GM23338 (cell line): ENCODE measurements at regions not wholly inside any gene's neighbourhood (a gene's known extent, or its start where the extent isn't known, plus 50 kb on each side); places are given as distances from the start of the nearest gene placed in this dataset.

Experiments
- ATAC-seq: fragments of 200-7000 bp; cut with Tn5 transposase; 3 replicates; pipeline ENCODE4 v1.9.1; 2020
- DNase-seq: peaks from one replicate; pipeline ENCODE4 v3.0.0-alpha.2; 2015; ENCODE audit warnings: low spot score
- H2AFZ ChIP-seq: fragments of 200-600 bp; sonication (generic); 2 replicates; pipeline ENCODE4 v1.8.0; 2016; ENCODE audit warnings: antibody characterized with exemption, mild to moderate bottlenecking, moderate library complexity
- H3F3A ChIP-seq: fragments of 200-600 bp; sonication (generic); replicated peaks from 2 replicates; pipeline ENCODE4 v1.8.0; 2017; ENCODE audit warnings: antibody characterized with exemption, mixed run types, low read depth
- H3K27ac ChIP-seq: fragments of 200-600 bp; sonication (generic); 2 replicates; pipeline ENCODE4 v1.6.1; 2016; ENCODE audit warnings: low read depth
- H3K27me3 ChIP-seq: fragments of 200-600 bp; sonication (generic); 2 replicates; pipeline ENCODE4 v1.8.0; 2016; ENCODE audit warnings: mild to moderate bottlenecking, mixed run types, moderate library complexity; ENCODE audit not compliant: insufficient read depth
- H3K36me3 ChIP-seq: fragments of 200-600 bp; sonication (generic); 2 replicates; pipeline ENCODE4 v1.8.0; 2016; ENCODE audit warnings: mild to moderate bottlenecking; ENCODE audit not compliant: insufficient read depth
- H3K4me1 ChIP-seq: fragments of 200-600 bp; sonication (generic); 2 replicates; pipeline ENCODE4 v1.8.0; 2016; ENCODE audit warnings: mild to moderate bottlenecking, moderate library complexity; ENCODE audit not compliant: insufficient read depth
- H3K4me2 ChIP-seq: fragments of 200-600 bp; sonication (generic); 2 replicates; pipeline ENCODE4 v1.7.1; 2017; ENCODE audit warnings: mixed run types
- H3K4me3 ChIP-seq: fragments of 200-600 bp; sonication (generic); 2 replicates; pipeline ENCODE4 v1.6.1; 2016; ENCODE audit warnings: mixed run types
- H3K79me2 ChIP-seq: fragments of 200-600 bp; sonication (generic); replicated peaks from 2 replicates; pipeline ENCODE4 v1.8.0; 2017; ENCODE audit warnings: mild to moderate bottlenecking; ENCODE audit not compliant: insufficient read depth
- H3K9me2 ChIP-seq: fragments of 200-600 bp; sonication (generic); 2 replicates; pipeline ENCODE4 v1.8.0; 2017; ENCODE audit not compliant: insufficient read depth
- H4K20me1 ChIP-seq: fragments of 200-600 bp; sonication (generic); replicated peaks from 2 replicates; pipeline ENCODE4 v1.8.0; 2017; ENCODE audit warnings: mild to moderate bottlenecking; ENCODE audit not compliant: insufficient read depth
- H3K27ac Mint-ChIP-seq: 2 replicates; pipeline ENCODE4 v1.8.0; 2020; ENCODE audit warnings: inconsistent platforms, mild to moderate bottlenecking, moderate library complexity, mixed read lengths
- H3K27me3 Mint-ChIP-seq: 3 replicates; pipeline ENCODE4 v1.8.0; 2022; ENCODE audit warnings: low read depth, mild to moderate bottlenecking, moderate library complexity, mixed read lengths, inconsistent platforms; ENCODE audit not compliant: insufficient read depth, poor library complexity
- H3K36me3 Mint-ChIP-seq: 3 replicates; pipeline ENCODE4 v1.8.0; 2021; ENCODE audit warnings: low read depth, mild to moderate bottlenecking, inconsistent platforms, moderate library complexity, mixed read lengths
- H3K4me1 Mint-ChIP-seq: 3 replicates; pipeline ENCODE4 v1.8.0; 2020; ENCODE audit warnings: mild to moderate bottlenecking, inconsistent platforms, mixed read lengths
- H3K4me3 Mint-ChIP-seq: 3 replicates; pipeline ENCODE4 v1.8.0; 2021; ENCODE audit warnings: moderate library complexity, mild to moderate bottlenecking, inconsistent platforms, mixed read lengths
- H3K9me3 Mint-ChIP-seq: 3 replicates; pipeline ENCODE4 v1.8.0; 2020; ENCODE audit warnings: moderate library complexity, mild to moderate bottlenecking, inconsistent platforms, mixed read lengths
- POLR2AphosphoS5 ChIP-seq: IDR thresholded peaks from 2 replicates; pipeline ENCODE4 v1.6.1; 2016; ENCODE audit warnings: antibody characterized with exemption, low read depth
- REST ChIP-seq: IDR thresholded peaks from one replicate; pipeline ENCODE4 v1.6.1; 2018; ENCODE audit warnings: antibody characterized with exemption; ENCODE audit not compliant: unreplicated experiment
- ZNF462 ChIP-seq: fragments of 250-450 bp; sonication (Bioruptor Pico); IDR thresholded peaks from 2 replicates; pipeline ENCODE4 v1.5.0; 2020; ENCODE audit warnings: mild to moderate bottlenecking, moderate library complexity

- no peak overlapping the region for H2AFZ ChIP-seq
- 0 out of 3 replicates have a peak, but pooled peaks cover 2% of the 10 kb centered on the region for H3K9me3 Mint-ChIP-seq
- H3K9me2 ChIP-seq: 0 out of 2 replicates have a peak, but pooled peaks cover 4% of the 10 kb centered on the region
- H3K4me1 ChIP-seq: no peaks in the 10 kb centered on the region
- H3K36me3 Mint-ChIP-seq: no peaks in the 10 kb centered on the region
- H3K27ac ChIP-seq: no peak overlapping the region
- no peaks in the 10 kb centered on the region for H3F3A ChIP-seq
- H3K27ac Mint-ChIP-seq: no peak overlapping the region
- ATAC-seq (no peak), DNase-seq (peak; percentile 2)
- H3K27me3 ChIP-seq: no peaks in the 10 kb centered on the region
- H3K4me1 Mint-ChIP-seq: no peaks in the 10 kb centered on the region
- H3K4me2 ChIP-seq: no peak overlapping the region
- no peaks in the 10 kb centered on the region for H4K20me1 ChIP-seq
- H3K4me3 Mint-ChIP-seq: no peak overlapping the region
- H3K27me3 Mint-ChIP-seq: no peaks in the 10 kb centered on the region
- H3K36me3 ChIP-seq: no peaks in the 10 kb centered on the region
- H3K4me3 ChIP-seq: no peak overlapping the region
- H3K79me2 ChIP-seq: no peaks in the 10 kb centered on the region
- TF ChIP-seq POLR2AphosphoS5 (no peak), REST (peak; percentile 65), ZNF462 (CRISPR knock-in tag) (no peak)
Measured at GRCh38 chr18:44246001-44246400, 434.7 kb upstream of the SETBP1 start.
